Lower leg skin (tissue), 4 donors: ENCODE measurements at regions not wholly inside any gene's neighbourhood (a gene's known extent, or its start where the extent isn't known, plus 50 kb on each side); places are given as distances from the start of the nearest gene placed in this dataset.

ENCODE experiments used
- DNase-seq, 2 donors: peaks; one replicate each; pipeline ENCODE4 v3.0.0-alpha.2; 2019; ENCODE audit warnings: low spot score in 2 of 2
- H3K4me3 ChIP-seq: fragments of 200-600 bp; sonication (generic); 2 replicates; pipeline ENCODE4 v1.5.1; 2017; ENCODE audit warnings: mild to moderate bottlenecking, low read depth; ENCODE audit not compliant: poor library complexity, severe bottlenecking
- POLR2A ChIP-seq, 2 donors: fragments of 450-650 bp; IDR thresholded peaks; one replicate each; pipeline ENCODE4 v1.6.1; 2016 to 2017; ENCODE audit warnings: antibody characterized with exemption in 2 of 2, mild to moderate bottlenecking in 1 of 2, moderate library complexity in 1 of 2
- WGBS, 2 donors: methylation state at CpG; one replicate each; pipeline ENCODE4 v1.1.5; 2018; 5-methylcytosine and 5-hydroxymethylcytosine counted together
- intact Hi-C: fragments of 100-400 bp; cut with DNase I; formaldehyde crosslinking; loops from one replicate; pipeline ENCODE4 v1.15.0; 2023; ENCODE audit warnings: low total_unique reads
- TF ChIP-seq, protein P1 (sequence below), 3 donors: fragments of 450-650 bp; IDR thresholded peaks; one replicate each; pipeline ENCODE4 v1.5.1; 2016; ENCODE audit warnings: antibody characterized with exemption in 3 of 3, mild to moderate bottlenecking in 3 of 3, moderate library complexity in 2 of 3

DNA sequence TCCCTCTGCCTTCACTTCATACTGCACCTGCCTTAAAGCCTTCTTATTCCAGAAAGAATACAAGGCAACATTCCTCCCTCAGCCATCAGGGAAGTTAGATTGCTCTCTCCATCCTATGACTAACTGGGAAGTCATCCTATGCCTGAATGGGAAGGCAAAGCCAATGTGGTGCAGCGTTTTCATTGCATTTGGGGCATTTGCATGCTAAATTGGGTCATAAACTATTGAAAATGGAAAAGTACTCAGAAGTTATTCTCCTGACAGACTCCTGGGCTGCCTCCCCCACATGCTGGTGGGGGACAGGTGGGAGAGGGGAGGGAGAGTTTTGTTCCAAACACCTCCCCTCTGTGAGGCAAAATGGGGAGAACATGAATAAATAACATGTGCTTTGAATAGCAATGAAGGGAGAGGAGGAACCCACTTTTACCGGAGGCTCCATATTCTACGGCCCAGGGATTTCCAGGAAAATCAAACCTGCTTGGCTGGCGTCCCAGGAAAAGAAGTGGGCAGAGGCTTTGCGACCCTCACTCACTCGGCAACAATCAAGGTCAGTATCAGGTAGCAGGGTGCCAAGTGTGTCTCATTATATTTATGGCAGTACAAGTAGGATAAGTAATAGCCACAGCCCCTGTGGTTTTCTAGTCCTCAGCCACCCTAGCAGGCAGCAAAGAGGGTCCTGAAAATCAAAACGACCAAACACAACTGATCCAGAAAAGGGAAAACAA, 84.1 kb downstream of the BOD1L2 start:
- TF ChIP-seq POLR2A (IDR thresholded peaks at IDR 0.05): no peak
- TF ChIP-seq, protein P1, sequence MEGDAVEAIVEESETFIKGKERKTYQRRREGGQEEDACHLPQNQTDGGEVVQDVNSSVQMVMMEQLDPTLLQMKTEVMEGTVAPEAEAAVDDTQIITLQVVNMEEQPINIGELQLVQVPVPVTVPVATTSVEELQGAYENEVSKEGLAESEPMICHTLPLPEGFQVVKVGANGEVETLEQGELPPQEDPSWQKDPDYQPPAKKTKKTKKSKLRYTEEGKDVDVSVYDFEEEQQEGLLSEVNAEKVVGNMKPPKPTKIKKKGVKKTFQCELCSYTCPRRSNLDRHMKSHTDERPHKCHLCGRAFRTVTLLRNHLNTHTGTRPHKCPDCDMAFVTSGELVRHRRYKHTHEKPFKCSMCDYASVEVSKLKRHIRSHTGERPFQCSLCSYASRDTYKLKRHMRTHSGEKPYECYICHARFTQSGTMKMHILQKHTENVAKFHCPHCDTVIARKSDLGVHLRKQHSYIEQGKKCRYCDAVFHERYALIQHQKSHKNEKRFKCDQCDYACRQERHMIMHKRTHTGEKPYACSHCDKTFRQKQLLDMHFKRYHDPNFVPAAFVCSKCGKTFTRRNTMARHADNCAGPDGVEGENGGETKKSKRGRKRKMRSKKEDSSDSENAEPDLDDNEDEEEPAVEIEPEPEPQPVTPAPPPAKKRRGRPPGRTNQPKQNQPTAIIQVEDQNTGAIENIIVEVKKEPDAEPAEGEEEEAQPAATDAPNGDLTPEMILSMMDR (IDR thresholded peaks at IDR 0.05): no peak
- WGBS, 2 donors: 50 to 52% methylated on average over 7 of the region's 7 CpGs

DNA sequence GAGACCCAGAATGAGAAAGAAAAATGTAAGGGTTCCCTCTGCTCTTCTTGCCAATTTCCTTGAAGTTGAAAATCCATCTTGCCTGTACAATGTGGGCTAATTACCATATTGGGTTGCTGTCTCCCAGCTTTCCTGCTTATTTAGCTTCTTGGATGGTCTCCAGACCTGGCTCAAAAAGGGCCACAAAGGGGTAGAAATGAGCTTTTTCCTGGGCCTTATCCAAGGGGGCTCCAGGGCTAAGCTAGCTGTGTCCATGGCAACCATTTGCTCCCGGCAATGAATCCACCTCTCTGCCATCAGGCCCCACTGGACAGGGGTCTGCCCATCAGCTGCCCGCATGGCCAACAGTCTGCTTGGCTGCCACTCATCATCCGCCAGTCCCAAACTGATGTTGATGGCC, 85.0 kb downstream of the BOD1L2 start:
- intact Hi-C loops: no loop called here
- no peak for TF ChIP-seq POLR2A (IDR thresholded peaks at IDR 0.05)
- TF ChIP-seq, protein P1 (IDR thresholded peaks at IDR 0.05): no peak
- no peak overlapping the region for H3K4me3 ChIP-seq
- WGBS, 2 donors: 87 to 91% methylated on average over 3 of the region's 3 CpGs
- no peak for DNase-seq

More for the DNA sequence above, 84.1 kb downstream of the BOD1L2 start:
- intact Hi-C loops: no loop called here
- DNase-seq: no peak
- no peak overlapping the region for H3K4me3 ChIP-seq

DNA sequence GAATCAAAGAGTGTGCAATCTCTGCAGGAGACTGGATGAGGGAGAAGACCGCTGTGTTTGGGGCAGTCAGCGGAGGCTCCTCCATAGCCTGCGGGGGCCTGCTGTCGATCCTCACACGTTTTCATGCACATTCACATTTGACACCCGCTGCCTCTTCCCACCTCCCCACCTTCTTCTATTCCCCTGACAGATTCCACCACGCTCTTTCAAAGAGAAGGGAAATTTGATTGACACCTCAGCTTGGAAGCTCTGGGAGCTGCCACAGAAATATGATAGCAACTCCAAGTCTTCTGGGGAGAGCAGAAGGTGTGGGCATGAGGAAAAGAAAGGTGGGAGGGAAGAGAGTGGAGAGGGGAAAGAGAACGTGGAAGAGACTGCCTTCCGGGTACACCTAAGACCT, 87.5 kb downstream of the BOD1L2 start:
- intact Hi-C loops: no loop called here
- WGBS, 2 donors: 57 to 67% methylated on average over 9 of the region's 9 CpGs
- no peak overlapping the region for H3K4me3 ChIP-seq
- no peak for TF ChIP-seq POLR2A (IDR thresholded peaks at IDR 0.05)
- TF ChIP-seq, protein P1 (IDR thresholded peaks at IDR 0.05): no peak
- no peak for DNase-seq

DNA sequence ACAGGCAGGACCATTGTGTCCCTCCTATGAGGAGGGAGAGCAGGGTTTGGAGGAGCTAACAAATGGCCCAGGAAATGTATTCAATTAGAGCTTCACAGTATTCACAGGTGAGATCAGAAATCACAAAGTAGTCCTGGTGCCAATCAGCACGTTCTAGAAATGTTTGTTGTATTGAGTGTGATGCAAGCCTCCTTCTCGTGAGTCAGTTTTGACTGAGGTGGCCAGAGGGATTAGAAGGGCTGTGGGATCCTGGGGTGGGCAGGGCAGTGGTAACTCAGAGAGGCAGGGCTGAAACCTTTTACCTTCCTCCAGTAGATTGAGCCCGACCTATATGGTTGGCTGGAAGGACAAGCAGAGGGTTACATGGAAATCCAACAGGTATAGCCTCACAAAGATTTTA, 95.0 kb downstream of the BOD1L2 start:
- no peak overlapping the region for H3K4me3 ChIP-seq
- TF ChIP-seq POLR2A (IDR thresholded peaks at IDR 0.05): no peak
- TF ChIP-seq, protein P1 (IDR thresholded peaks at IDR 0.05): no peak
- intact Hi-C loops: no loop called here
- DNase-seq: no peak
- WGBS, 2 donors: 71 to 75% methylated on average over 3 of the region's 3 CpGs

DNA sequence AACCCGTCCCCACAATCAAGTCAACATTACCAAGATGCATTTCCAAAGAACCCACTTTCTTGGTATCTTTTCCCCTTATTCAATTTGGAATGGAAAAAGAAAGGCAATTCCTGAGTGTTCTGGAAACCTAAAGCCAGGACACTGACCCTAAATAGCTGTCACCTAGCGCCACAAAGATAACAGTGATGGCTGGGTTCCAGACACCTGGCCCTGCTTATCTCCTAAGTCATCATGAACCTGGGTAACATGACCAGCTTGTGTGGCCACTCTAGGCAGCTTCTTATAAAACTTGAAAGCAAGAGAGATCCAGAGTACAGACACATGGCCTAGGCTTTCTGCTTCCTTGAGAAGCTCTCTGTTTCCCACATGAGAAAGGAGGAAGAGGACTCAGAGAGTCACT, 95.4 kb downstream of the BOD1L2 start:
- H3K4me3 ChIP-seq: no peak overlapping the region
- 62 to 86% methylated on average over 2 of the region's 2 CpGs for WGBS, 2 donors
- TF ChIP-seq POLR2A (IDR thresholded peaks at IDR 0.05): no peak
- TF ChIP-seq, protein P1 (IDR thresholded peaks at IDR 0.05): no peak
- intact Hi-C loops: no loop called here
- no peak for DNase-seq
